Gastroesophageal sphincter (tissue), 3 donors: ENCODE measurements at regions not wholly inside any gene's neighbourhood (a gene's known extent, or its start where the extent isn't known, plus 50 kb on each side); places are given as distances from the start of the nearest gene placed in this dataset.

Source experiments
- CTCF ChIP-seq, 4 experiments: fragments of 200-600 bp in 2 of 4; fragments of 450-650 bp in 2 of 4; sonication (generic) in 1 of 4; IDR thresholded peaks; one replicate each; pipeline ENCODE4 v1.5.1; 2017 to 2019; ENCODE audit warnings: antibody characterized with exemption in 4 of 4, mild to moderate bottlenecking in 2 of 4, moderate library complexity in 2 of 4
- EP300 ChIP-seq: sonication (generic); formaldehyde crosslinking; IDR thresholded peaks from one replicate; pipeline ENCODE4 v1.6.1; 2017; ENCODE audit warnings: antibody characterized with exemption, mild to moderate bottlenecking
- POLR2A ChIP-seq, 2 donors: fragments of 450-650 bp; IDR thresholded peaks; one replicate each; pipeline ENCODE4 v1.6.1; 2017; ENCODE audit warnings: antibody characterized with exemption in 2 of 2, mild to moderate bottlenecking in 2 of 2, moderate library complexity in 1 of 2
- POLR2AphosphoS5 ChIP-seq: sonication (generic); formaldehyde crosslinking; IDR thresholded peaks from one replicate; pipeline ENCODE4 v1.6.1; 2017; ENCODE audit warnings: antibody characterized with exemption

GRCh38 chr6:77322604-77323003 is 140.7 kb downstream of the HTR1B start:
- TF ChIP-seq POLR2A (IDR thresholded peaks at IDR 0.05) (no peak), CTCF (IDR thresholded peaks at IDR 0.05) (no peak), POLR2AphosphoS5 (no peak), EP300 (no peak)
